ENCODE measurements at regions not wholly inside any gene's neighbourhood (a gene's known extent, or its start where the extent isn't known, plus 50 kb on each side); places are given as distances from the start of the nearest gene placed in this dataset.

- WGBS, 2 donors = 1 to 2% methylated on average over 19 to 22 of the region's 22 CpGs
- peak overlapping the region; percentile 74 to 97 (median 96) for H3K27ac ChIP-seq
- peak in 3 of 7 experiments; percentile 13 to 31 (median 19) for TF ChIP-seq CTCF (IDR thresholded peaks at IDR 0.05)
- peak in 2 of 3 donors; percentile 33 to 49 for TF ChIP-seq POLR2A (IDR thresholded peaks at IDR 0.05)
- no peaks in the 10 kb centered on the region for H3K27me3 ChIP-seq
- intact Hi-C loops (cut with DNase I) = no loop called here
- H3K4me3 ChIP-seq = peak overlapping the region; percentile 22 to 66
- H3K9me3 ChIP-seq = no peaks in the 10 kb centered on the region
- DNase-seq = peak; percentile 55 to 70 (median 60)
- no peaks in the 10 kb centered on the region for H3K36me3 ChIP-seq (replicated peaks in 1 of 2; ENCODE audit: insufficient read depth in 1 of 2, low read depth in 2 of 2)
- H3K4me1 ChIP-seq = peaks cover 68% of the 10 kb centered on the region
- peak; percentile 18 for ATAC-seq
Observed at GRCh38 chr16:85557083-85557970, 55.8 kb upstream of the GSE1 start.

- H3K36me3 ChIP-seq (replicated peaks in 1 of 2; ENCODE audit: insufficient read depth in 1 of 2, low read depth in 2 of 2) = no peaks in the 10 kb centered on the region
- H3K9me3 ChIP-seq = no peaks in the 10 kb centered on the region
- peak overlapping the region; percentile 65 to 97 (median 96) for H3K27ac ChIP-seq
- H3K4me1 ChIP-seq = peaks cover 67% of the 10 kb centered on the region
- intact Hi-C loops (cut with DNase I) = no loop called here
- H3K4me3 ChIP-seq = no peak overlapping the region
- H3K27me3 ChIP-seq = no peaks in the 10 kb centered on the region
- peak; percentile 39 for ATAC-seq
- peak; percentile 50 to 77 (median 64) for DNase-seq
- TF ChIP-seq CTCF (IDR thresholded peaks at IDR 0.05) (peak in 5 of 7 experiments; percentile 6 to 45 (median 40)), POLR2A (IDR thresholded peaks at IDR 0.05) (peak in 2 of 3 donors; percentile 31 to 45)
- 3 to 4% methylated on average over 8 to 13 of the region's 13 CpGs for WGBS, 2 donors
Observed at GRCh38 chr16:85557971-85558657, 55.0 kb upstream of the GSE1 start.

- no peak for ATAC-seq
- no peak overlapping the region for H3K4me3 ChIP-seq
- H3K36me3 ChIP-seq (replicated peaks in 1 of 2; ENCODE audit: insufficient read depth in 1 of 2, low read depth in 2 of 2) = no peaks in the 10 kb centered on the region
- H3K4me1 ChIP-seq = peaks cover 74% of the 10 kb centered on the region
- intact Hi-C loops (cut with DNase I) = no loop called here
- no peak overlapping the region for H3K27ac ChIP-seq
- H3K27me3 ChIP-seq = no peaks in the 10 kb centered on the region
- no peak for DNase-seq
- WGBS, 2 donors = 77 to 83% methylated on average over 7 of the region's 7 CpGs
- TF ChIP-seq CTCF (IDR thresholded peaks at IDR 0.05) = no peak
- TF ChIP-seq POLR2A (IDR thresholded peaks at IDR 0.05) = no peak
- no peaks in the 10 kb centered on the region for H3K9me3 ChIP-seq
Observed at GRCh38 chr16:85560932-85561247, 52.2 kb upstream of the GSE1 start.

GRCh38 chr16:85561248-85562092 is 51.7 kb upstream of the GSE1 start:
- ATAC-seq (no peak), DNase-seq (no peak)

More at GRCh38 chr16:85561248-85562092, 51.7 kb upstream of the GSE1 start:
- intact Hi-C loops (cut with DNase I) = no loop called here
- peaks cover 74% of the 10 kb centered on the region for H3K4me1 ChIP-seq
- WGBS, 2 donors = 74 to 88% methylated on average over 5 to 24 of the region's 24 CpGs
- no peaks in the 10 kb centered on the region for H3K9me3 ChIP-seq
- peak overlapping the region in 2 of 4 donors; percentile 4 to 51 for H3K27ac ChIP-seq
- H3K27me3 ChIP-seq = no peaks in the 10 kb centered on the region
- H3K4me3 ChIP-seq = no peak overlapping the region
- TF ChIP-seq CTCF (IDR thresholded peaks at IDR 0.05) (no peak), POLR2A (IDR thresholded peaks at IDR 0.05) (no peak)
- H3K36me3 ChIP-seq (replicated peaks in 1 of 2; ENCODE audit: insufficient read depth in 1 of 2, low read depth in 2 of 2) = no peaks in the 10 kb centered on the region

Data from body of pancreas (tissue), 4 donors.